ENCODE measurements at regions not wholly inside any gene's neighbourhood (a gene's known extent, or its start where the extent isn't known, plus 50 kb on each side); places are given as distances from the start of the nearest gene placed in this dataset.

GRCh38 chr5:163352531-163352930, 84.9 kb upstream of the CCNG1 start:
- TF ChIP-seq CTCF (IDR thresholded peaks at IDR 0.05) (no peak), POLR2AphosphoS5 (IDR thresholded peaks at IDR 0.05) (no peak)
